ENCODE measurements at regions not wholly inside any gene's neighbourhood (a gene's known extent, or its start where the extent isn't known, plus 50 kb on each side); places are given as distances from the start of the nearest gene placed in this dataset.
A peak's percentile ranks its signal among the peaks of the same experiment; 100 is the strongest.

DNA sequence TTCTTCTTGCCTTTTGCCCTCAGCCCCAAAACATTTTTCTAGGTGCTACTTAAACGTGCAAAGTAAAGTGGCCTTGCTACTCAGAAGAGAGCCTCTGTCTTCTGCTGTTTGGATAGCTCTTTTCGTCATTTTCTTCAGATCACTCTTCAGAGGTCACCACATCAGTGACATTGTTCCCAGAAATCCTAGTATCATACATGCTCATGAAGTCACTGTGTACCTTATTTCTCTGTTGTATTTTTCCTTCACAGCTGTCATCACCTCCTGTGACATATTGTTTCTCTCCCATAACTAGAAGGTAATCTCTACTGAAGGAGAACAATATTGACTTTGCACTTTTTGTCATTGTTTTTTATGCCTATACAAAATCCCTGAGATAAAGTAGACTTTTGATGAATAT is 237.0 kb upstream of the CDH18 start:
- Mint-ChIP-seq H3K27ac (no peak overlapping the region), H3K4me1 (peaks cover 21% of the 10 kb centered on the region), H3K9me3 (peaks cover 29% of the 10 kb centered on the region), H3K27me3 (ENCODE audit: low read depth) (no peaks in the 10 kb centered on the region), H3K4me3 (no peak overlapping the region), H3K36me3 (no peaks in the 10 kb centered on the region)
- TF ChIP-seq, protein P1, sequence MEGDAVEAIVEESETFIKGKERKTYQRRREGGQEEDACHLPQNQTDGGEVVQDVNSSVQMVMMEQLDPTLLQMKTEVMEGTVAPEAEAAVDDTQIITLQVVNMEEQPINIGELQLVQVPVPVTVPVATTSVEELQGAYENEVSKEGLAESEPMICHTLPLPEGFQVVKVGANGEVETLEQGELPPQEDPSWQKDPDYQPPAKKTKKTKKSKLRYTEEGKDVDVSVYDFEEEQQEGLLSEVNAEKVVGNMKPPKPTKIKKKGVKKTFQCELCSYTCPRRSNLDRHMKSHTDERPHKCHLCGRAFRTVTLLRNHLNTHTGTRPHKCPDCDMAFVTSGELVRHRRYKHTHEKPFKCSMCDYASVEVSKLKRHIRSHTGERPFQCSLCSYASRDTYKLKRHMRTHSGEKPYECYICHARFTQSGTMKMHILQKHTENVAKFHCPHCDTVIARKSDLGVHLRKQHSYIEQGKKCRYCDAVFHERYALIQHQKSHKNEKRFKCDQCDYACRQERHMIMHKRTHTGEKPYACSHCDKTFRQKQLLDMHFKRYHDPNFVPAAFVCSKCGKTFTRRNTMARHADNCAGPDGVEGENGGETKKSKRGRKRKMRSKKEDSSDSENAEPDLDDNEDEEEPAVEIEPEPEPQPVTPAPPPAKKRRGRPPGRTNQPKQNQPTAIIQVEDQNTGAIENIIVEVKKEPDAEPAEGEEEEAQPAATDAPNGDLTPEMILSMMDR (IDR thresholded peaks at IDR 0.05; ENCODE audit: unreplicated experiment), result no peak
- no peak for DNase-seq (ENCODE audit: low spot score in 2 of 2, unreplicated experiment in 2 of 2)

DNA sequence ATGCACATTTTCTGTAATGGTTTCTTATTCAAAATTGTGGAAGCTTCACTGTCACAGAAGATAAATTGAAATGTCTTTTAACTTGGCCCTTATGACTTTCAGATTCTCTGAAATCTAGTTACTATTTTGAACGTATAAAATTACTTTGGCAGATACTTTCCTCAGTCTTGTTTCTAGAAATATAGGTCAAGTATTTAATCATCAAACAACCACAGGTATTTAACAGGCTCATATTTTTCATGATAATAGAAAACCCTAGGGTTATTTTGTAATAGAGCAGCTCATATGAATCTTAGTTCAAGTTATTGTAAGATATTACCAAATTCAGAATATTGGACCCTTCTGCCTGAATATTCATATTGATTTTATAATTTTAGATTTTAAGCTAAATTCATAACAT is 236.0 kb upstream of the CDH18 start:
- TF ChIP-seq, protein P1 (IDR thresholded peaks at IDR 0.05; ENCODE audit: unreplicated experiment), result no peak
- Mint-ChIP-seq H3K36me3 (no peaks in the 10 kb centered on the region), H3K9me3 (peaks cover 36% of the 10 kb centered on the region), H3K4me1 (peaks cover 19% of the 10 kb centered on the region), H3K4me3 (no peak overlapping the region), H3K27me3 (ENCODE audit: low read depth) (no peaks in the 10 kb centered on the region), H3K27ac (no peak overlapping the region)
- no peak for DNase-seq (ENCODE audit: low spot score in 2 of 2, unreplicated experiment in 2 of 2)

DNA sequence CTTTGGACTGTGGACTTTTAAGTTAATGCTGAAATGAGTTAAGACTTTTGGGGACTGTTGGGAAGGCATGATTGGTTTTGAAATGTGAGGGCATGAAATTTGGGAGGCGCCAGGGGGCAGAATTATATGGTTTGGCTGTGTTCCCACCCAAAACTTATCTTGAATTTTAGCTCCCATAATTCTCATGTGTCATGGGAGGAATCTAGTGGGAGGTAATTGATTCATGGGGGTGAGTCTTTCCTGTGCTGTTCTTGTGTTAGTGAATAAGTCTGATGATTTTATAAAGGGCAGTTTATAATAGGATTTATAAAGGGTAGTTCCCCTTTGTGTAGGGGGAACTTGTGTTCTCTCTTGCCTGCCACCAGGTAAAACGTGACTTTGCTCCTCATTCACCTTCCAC is 235.5 kb upstream of the CDH18 start:
- peaks cover 34% of the 10 kb centered on the region for H3K9me3 Mint-ChIP-seq
- no peaks in the 10 kb centered on the region for H3K27me3 Mint-ChIP-seq (ENCODE audit: low read depth)
- DNase-seq (ENCODE audit: low spot score in 2 of 2, unreplicated experiment in 2 of 2), result no peak
- no peak overlapping the region for H3K4me3 Mint-ChIP-seq
- H3K36me3 Mint-ChIP-seq, result no peaks in the 10 kb centered on the region
- peaks cover 18% of the 10 kb centered on the region for H3K4me1 Mint-ChIP-seq
- H3K27ac Mint-ChIP-seq, result peak overlapping the region; percentile 53
- TF ChIP-seq, protein P1 (IDR thresholded peaks at IDR 0.05; ENCODE audit: unreplicated experiment), result no peak

DNA sequence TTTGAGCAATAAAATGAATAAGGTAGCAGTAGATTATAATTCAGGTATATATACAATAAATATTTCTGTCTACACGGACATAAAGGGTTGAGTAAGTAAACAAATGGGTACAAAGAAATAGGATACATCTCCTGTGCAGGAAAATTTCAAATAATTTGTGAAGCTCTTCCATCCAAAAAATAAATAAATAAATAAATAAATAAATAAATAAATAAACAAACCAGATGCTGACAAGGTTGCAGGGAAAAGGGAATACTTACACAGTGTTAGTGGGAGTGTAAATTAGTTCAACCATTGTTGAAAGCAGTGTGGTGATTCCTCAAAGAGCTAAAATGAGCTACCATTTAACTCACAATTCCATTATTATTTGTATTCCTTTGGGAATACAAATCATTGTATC is 227.3 kb upstream of the CDH18 start:
- TF ChIP-seq, protein P1 (IDR thresholded peaks at IDR 0.05; ENCODE audit: unreplicated experiment), result no peak
- peaks cover 32% of the 10 kb centered on the region for H3K9me3 Mint-ChIP-seq
- DNase-seq (ENCODE audit: low spot score in 2 of 2, unreplicated experiment in 2 of 2), result no peak
- H3K27me3 Mint-ChIP-seq (ENCODE audit: low read depth), result no peaks in the 10 kb centered on the region
- no peaks in the 10 kb centered on the region for H3K36me3 Mint-ChIP-seq
- H3K4me3 Mint-ChIP-seq, result no peak overlapping the region
- no peak overlapping the region for H3K27ac Mint-ChIP-seq
- no peaks in the 10 kb centered on the region for H3K4me1 Mint-ChIP-seq

DNA sequence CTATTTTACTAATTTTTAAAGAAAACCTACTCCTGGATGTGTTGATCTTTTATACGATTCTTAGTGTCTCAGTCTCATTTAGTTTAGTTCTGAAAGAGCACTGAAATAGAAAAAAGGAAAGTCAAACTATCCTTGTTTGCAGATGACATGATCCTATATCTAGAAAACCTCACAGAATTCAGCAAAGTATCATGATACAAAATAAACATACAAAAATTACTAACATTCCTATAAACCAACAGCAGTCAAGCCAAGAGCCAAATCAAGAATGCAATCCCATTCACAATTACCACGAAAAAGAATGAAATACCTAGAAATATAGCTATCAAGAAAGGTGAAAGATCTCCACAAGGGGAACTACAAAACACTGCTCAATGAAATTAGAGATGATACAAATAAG is 225.8 kb upstream of the CDH18 start:
- no peak for DNase-seq (ENCODE audit: low spot score in 2 of 2, unreplicated experiment in 2 of 2)
- TF ChIP-seq, protein P1 (IDR thresholded peaks at IDR 0.05; ENCODE audit: unreplicated experiment), result no peak
- Mint-ChIP-seq H3K36me3 (no peaks in the 10 kb centered on the region), H3K4me3 (no peak overlapping the region), H3K27me3 (ENCODE audit: low read depth) (no peaks in the 10 kb centered on the region), H3K9me3 (peaks cover 22% of the 10 kb centered on the region), H3K27ac (no peak overlapping the region), H3K4me1 (no peaks in the 10 kb centered on the region)

DNA sequence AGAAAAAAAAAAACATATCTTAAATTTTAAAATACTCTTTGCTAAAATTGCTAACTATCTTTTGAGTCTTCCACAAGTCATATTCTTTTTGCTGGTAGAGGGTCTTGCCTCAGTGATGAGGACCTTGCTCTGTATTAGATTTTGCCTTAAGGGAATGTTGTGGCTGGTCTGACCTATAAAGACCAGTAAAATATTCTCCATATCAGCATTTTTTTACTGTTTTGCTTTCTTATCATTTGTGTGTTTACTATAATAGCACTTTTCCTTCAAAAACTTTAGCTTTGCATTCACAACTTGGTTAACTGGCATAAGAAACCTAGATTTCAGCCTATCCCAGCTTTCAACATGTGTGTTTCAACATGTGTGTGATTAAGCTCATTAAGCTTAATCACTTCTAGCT is 224.7 kb upstream of the CDH18 start:
- Mint-ChIP-seq H3K9me3 (peaks cover 22% of the 10 kb centered on the region), H3K4me3 (no peak overlapping the region), H3K27ac (no peak overlapping the region), H3K27me3 (ENCODE audit: low read depth) (no peaks in the 10 kb centered on the region), H3K4me1 (no peaks in the 10 kb centered on the region), H3K36me3 (no peaks in the 10 kb centered on the region)
- TF ChIP-seq, protein P1 (IDR thresholded peaks at IDR 0.05; ENCODE audit: unreplicated experiment), result no peak
- DNase-seq (ENCODE audit: low spot score in 2 of 2, unreplicated experiment in 2 of 2), result no peak

All from mesothelial cell of epicardium (in vitro differentiated cells).